ENCODE measurements at regions not wholly inside any gene's neighbourhood (a gene's known extent, or its start where the extent isn't known, plus 50 kb on each side); places are given as distances from the start of the nearest gene placed in this dataset.

- no peak for TF ChIP-seq CTCF (IDR thresholded peaks at IDR 0.05)
- no peak for TF ChIP-seq POLR2A (IDR thresholded peaks at IDR 0.05)
These were observed 229.3 kb upstream of the ECI2 start for GRCh38 chr6:4364711-4365110.

Measured in body of pancreas (tissue), 4 donors.